Neuronal stem cell (in vitro differentiated cells): ENCODE measurements at regions not wholly inside any gene's neighbourhood (a gene's known extent, or its start where the extent isn't known, plus 50 kb on each side); places are given as distances from the start of the nearest gene placed in this dataset.

ENCODE experiments used
- DNase-seq: peaks from one replicate; pipeline ENCODE4 v3.0.0-alpha.2; 2013; ENCODE audit warnings: low spot score
- H2AFZ ChIP-seq: one replicate; pipeline ENCODE4 v1.6.1; 2013; ENCODE audit warnings: mild to moderate bottlenecking, low read length, inconsistent platforms
- H2AK5ac ChIP-seq: 2 replicates; pipeline ENCODE4 v1.6.1; 2013; ENCODE audit warnings: low read depth, mild to moderate bottlenecking, inconsistent platforms, low read length, moderate library complexity, mixed read lengths
- H2BK120ac ChIP-seq: 2 replicates; pipeline ENCODE4 v1.6.1; 2013; ENCODE audit warnings: low read depth, mild to moderate bottlenecking, inconsistent platforms, low read length, moderate library complexity, mixed read lengths
- H2BK12ac ChIP-seq: one replicate; pipeline ENCODE4 v1.6.1; 2013; ENCODE audit warnings: low read length, inconsistent platforms
- H2BK15ac ChIP-seq: 2 replicates; pipeline ENCODE4 v1.6.1; 2013; ENCODE audit warnings: mild to moderate bottlenecking, low read length, inconsistent platforms, mixed read lengths
- H2BK5ac ChIP-seq: one replicate; pipeline ENCODE4 v1.6.1; 2013; ENCODE audit warnings: inconsistent platforms, mild to moderate bottlenecking, low read length, moderate library complexity
- H3K14ac ChIP-seq: one replicate; pipeline ENCODE4 v1.6.1; 2013; ENCODE audit warnings: low read length, inconsistent platforms
- H3K18ac ChIP-seq: 2 replicates; pipeline ENCODE4 v1.6.1; 2013; ENCODE audit warnings: low read length, inconsistent platforms
- H3K23ac ChIP-seq: 2 replicates; pipeline ENCODE4 v1.6.1; 2013; ENCODE audit warnings: low read depth, mild to moderate bottlenecking, mixed read lengths, low read length, inconsistent platforms; ENCODE audit not compliant: poor library complexity
- H3K27ac ChIP-seq: replicated peaks from 3 replicates; pipeline ENCODE4 v1.5.1; 2013; ENCODE audit warnings: low read length, inconsistent platforms
- H3K27me3 ChIP-seq, 3 experiments: 2 replicates each; pipeline ENCODE4 v1.6.1; 2013; ENCODE audit warnings: low read length in 3 of 3, mild to moderate bottlenecking in 2 of 3, inconsistent platforms in 1 of 3, low read depth in 1 of 3, mixed read lengths in 1 of 3, moderate library complexity in 1 of 3; ENCODE audit not compliant: control insufficient read depth in 3 of 3, insufficient read depth in 3 of 3
- H3K36me3 ChIP-seq, 2 donors: replicated peaks in 1 of 2; 2 replicates each; pipeline ENCODE4 v1.6.1; 2013; ENCODE audit warnings: low read length in 2 of 2; ENCODE audit not compliant: control insufficient read depth in 2 of 2, insufficient read depth in 2 of 2
- H3K4ac ChIP-seq: 2 replicates; pipeline ENCODE4 v1.6.1; 2013; ENCODE audit warnings: inconsistent platforms, mild to moderate bottlenecking, low read length, moderate library complexity
- H3K4me1 ChIP-seq, 2 donors: 1 replicate in 1 of 2; 2 replicates in 1 of 2; pipeline ENCODE4 v1.6.1; 2013; ENCODE audit warnings: low read length in 2 of 2, low read depth in 1 of 2; ENCODE audit not compliant: control insufficient read depth in 2 of 2, insufficient read depth in 1 of 2
- H3K4me2 ChIP-seq: one replicate; pipeline ENCODE4 v1.6.1; 2013; ENCODE audit warnings: mild to moderate bottlenecking, low read length, inconsistent platforms; ENCODE audit not compliant: insufficient read depth, poor library complexity, severe bottlenecking
- H3K4me3 ChIP-seq, 2 donors: 2 replicates each; pipeline ENCODE4 v1.5.1; 2013; ENCODE audit warnings: low read length in 2 of 2, mild to moderate bottlenecking in 2 of 2, inconsistent platforms in 1 of 2, moderate library complexity in 1 of 2
- H3K79me1 ChIP-seq: one replicate; pipeline ENCODE4 v1.6.1; 2013; ENCODE audit warnings: low read depth, mild to moderate bottlenecking, inconsistent platforms, low read length, moderate library complexity
- H3K9ac ChIP-seq: one replicate; pipeline ENCODE4 v1.6.1; 2013; ENCODE audit warnings: mild to moderate bottlenecking, low read depth, low read length, inconsistent platforms; ENCODE audit not compliant: poor library complexity
- H3K9me3 ChIP-seq, 2 donors: replicated peaks in 1 of 2; 2 replicates each; pipeline versions ENCODE3 to v1.6.1; 2013; ENCODE audit warnings: low read length in 2 of 2, mild to moderate bottlenecking in 2 of 2, inconsistent platforms in 1 of 2, low read depth in 1 of 2, mixed read lengths in 1 of 2, moderate library complexity in 1 of 2; ENCODE audit not compliant: control insufficient read depth in 2 of 2, insufficient read depth in 1 of 2
- H4K8ac ChIP-seq: one replicate; pipeline ENCODE4 v1.6.1; 2013; ENCODE audit warnings: low read depth, mild to moderate bottlenecking, inconsistent platforms, low read length, moderate library complexity
- H4K91ac ChIP-seq: one replicate; pipeline ENCODE4 v1.6.1; 2013; ENCODE audit warnings: low read length, low read depth, mild to moderate bottlenecking, inconsistent platforms; ENCODE audit not compliant: poor library complexity
- WGBS, 2 donors: extraction: QIAGEN DNeasy Blood & Tissue Kit; methylation state at CpG; one replicate each; pipeline ENCODE4 v1.1.7; 2013; ENCODE audit warnings: missing lambda C conversion rate in 2 of 2, mixed read lengths in 1 of 2; ENCODE audit not compliant: insufficient read length in 2 of 2, insufficient replicate concordance in 1 of 2; ENCODE audit errors: extremely low coverage in 2 of 2; 5-methylcytosine and 5-hydroxymethylcytosine counted together

- no peak overlapping the region for H4K8ac ChIP-seq
- H4K91ac ChIP-seq, result no peak overlapping the region
- WGBS, 2 donors, result no CpG with 5 or more reads among the region's 2 CpGs
Observed at GRCh38 chr9:12266758-12267157, 426.4 kb upstream of the TYRP1 start.

GRCh38 chr9:12271421-12271891 lies 421.7 kb upstream of the TYRP1 start:
- no peaks in the 10 kb centered on the region for H3K27me3 ChIP-seq
- no peak overlapping the region for H3K4ac ChIP-seq
- DNase-seq, result no peak
- H3K4me1 ChIP-seq, result peaks cover 0 to 6% of the 10 kb centered on the region in 2 donors
- no peak overlapping the region for H2AFZ ChIP-seq
- H3K23ac ChIP-seq, result no peak overlapping the region
- H2AK5ac ChIP-seq, result no peak overlapping the region
- H2BK12ac ChIP-seq, result no peak overlapping the region
- no peak overlapping the region for H3K4me2 ChIP-seq
- H2BK15ac ChIP-seq, result no peak overlapping the region
- no peak overlapping the region for H3K27ac ChIP-seq
- H3K14ac ChIP-seq, result no peak overlapping the region
- WGBS, 2 donors, result no CpG with 5 or more reads among the region's 3 CpGs
- no peaks in the 10 kb centered on the region for H3K79me1 ChIP-seq
- no peak overlapping the region for H2BK120ac ChIP-seq
- no peak overlapping the region for H4K91ac ChIP-seq
- no peak overlapping the region for H3K4me3 ChIP-seq
- H2BK5ac ChIP-seq, result no peak overlapping the region
- H3K36me3 ChIP-seq, result no peaks in the 10 kb centered on the region
- no peak overlapping the region for H3K18ac ChIP-seq
- no peak overlapping the region for H4K8ac ChIP-seq
- H3K9ac ChIP-seq, result no peak overlapping the region
- no peaks in the 10 kb centered on the region for H3K9me3 ChIP-seq

More at GRCh38 chr9:12266758-12267157, 426.4 kb upstream of the TYRP1 start:
- no peak overlapping the region for H2AK5ac ChIP-seq
- H2BK12ac ChIP-seq, result no peak overlapping the region
- H2BK15ac ChIP-seq, result no peak overlapping the region
- H3K79me1 ChIP-seq, result no peaks in the 10 kb centered on the region
- no peak overlapping the region for H3K14ac ChIP-seq
- no peak overlapping the region for H2BK5ac ChIP-seq
- no peak overlapping the region for H2AFZ ChIP-seq
- H3K23ac ChIP-seq, result no peak overlapping the region
- no peak overlapping the region for H3K27ac ChIP-seq
- no peaks in the 10 kb centered on the region for H3K27me3 ChIP-seq
- H3K36me3 ChIP-seq, result no peaks in the 10 kb centered on the region
- DNase-seq, result no peak
- no peaks in the 10 kb centered on the region for H3K4me1 ChIP-seq
- no peak overlapping the region for H3K4me2 ChIP-seq
- H3K18ac ChIP-seq, result no peak overlapping the region
- H3K9me3 ChIP-seq, result no peaks in the 10 kb centered on the region
- no peak overlapping the region for H3K9ac ChIP-seq
- H3K4ac ChIP-seq, result no peak overlapping the region
- no peak overlapping the region for H2BK120ac ChIP-seq
- H3K4me3 ChIP-seq, result no peak overlapping the region

DNA sequence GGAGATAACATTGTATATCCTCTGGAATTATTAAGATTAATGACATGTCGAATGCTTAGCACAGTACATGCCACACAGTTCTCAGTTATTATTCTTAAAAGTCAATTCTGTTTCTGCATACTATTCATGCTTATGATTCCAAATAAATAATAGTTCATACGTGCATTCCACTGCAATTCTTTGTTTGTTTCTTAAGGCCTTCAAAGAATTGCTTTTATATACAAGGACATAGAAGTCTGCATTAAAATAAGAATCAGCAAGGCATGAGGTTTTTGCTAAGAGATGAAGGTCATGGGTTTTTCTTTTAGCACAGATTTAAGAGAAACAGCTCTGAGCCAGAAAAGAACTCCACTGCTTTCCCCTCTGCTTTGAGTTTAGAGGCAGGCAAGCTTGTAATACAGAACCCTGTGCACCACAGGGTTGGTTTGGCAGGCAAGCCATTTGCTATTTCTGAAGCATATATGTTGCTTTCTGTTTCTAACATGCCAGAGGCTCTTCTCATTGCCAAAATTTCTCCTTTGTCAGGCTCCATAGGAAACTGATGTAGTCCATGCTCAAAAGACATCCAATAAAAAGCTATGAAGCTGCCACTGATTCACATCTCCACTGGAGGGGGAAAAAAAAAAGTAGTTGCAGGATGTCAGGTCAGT lies 420.6 kb upstream of the TYRP1 start:
- Histone ChIP-seq H3K14ac (no peak overlapping the region), H2BK120ac (no peak overlapping the region), H3K79me1 (no peaks in the 10 kb centered on the region), H3K27me3 (no peaks in the 10 kb centered on the region), H3K9me3 (no peaks in the 10 kb centered on the region), H3K27ac (no peak overlapping the region), H3K23ac (no peak overlapping the region), H2AK5ac (no peak overlapping the region), H2BK5ac (no peak overlapping the region), H4K8ac (no peak overlapping the region), H3K4ac (no peak overlapping the region), H3K4me2 (no peak overlapping the region), H3K4me1 (peaks cover 0 to 9% of the 10 kb centered on the region in 2 donors), H2BK12ac (no peak overlapping the region), H4K91ac (no peak overlapping the region), H3K9ac (no peak overlapping the region), H3K18ac (no peak overlapping the region), H3K4me3 (no peak overlapping the region), H2AFZ (peak overlapping the region; percentile 36), H3K36me3 (no peaks in the 10 kb centered on the region), H2BK15ac (no peak overlapping the region)
- WGBS, 2 donors, result no CpG with 5 or more reads among the region's 2 CpGs
- DNase-seq, result no peak

DNA sequence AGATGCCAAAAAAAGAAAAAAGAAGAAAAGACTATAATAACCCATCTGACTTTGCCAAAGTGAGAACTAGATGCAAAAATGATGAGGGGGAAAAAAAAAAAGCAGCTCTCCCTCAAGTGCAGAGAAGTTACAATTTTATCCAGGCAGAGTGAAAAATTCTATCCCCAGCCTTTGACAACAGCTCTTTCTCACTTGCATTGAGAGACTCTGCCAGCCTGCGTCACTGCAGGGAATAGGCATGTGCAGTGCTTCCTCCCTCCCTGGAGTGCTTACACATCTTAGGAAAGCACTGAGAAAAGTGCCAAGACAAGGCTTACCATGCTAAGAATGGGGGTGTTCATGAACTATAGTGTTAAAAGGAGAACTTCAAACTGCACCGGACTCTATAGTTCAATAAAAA lies 418.6 kb upstream of the TYRP1 start:
- Histone ChIP-seq H3K9ac (no peak overlapping the region), H2BK15ac (no peak overlapping the region), H4K8ac (no peak overlapping the region), H2AK5ac (no peak overlapping the region), H3K4ac (no peak overlapping the region), H3K36me3 (no peaks in the 10 kb centered on the region), H3K4me2 (no peak overlapping the region), H3K4me3 (no peak overlapping the region), H3K27ac (no peak overlapping the region), H3K18ac (no peak overlapping the region), H3K14ac (no peak overlapping the region), H2BK12ac (no peak overlapping the region), H2AFZ (no peak overlapping the region), H3K9me3 (no peaks in the 10 kb centered on the region), H3K27me3 (no peaks in the 10 kb centered on the region), H4K91ac (no peak overlapping the region), H2BK120ac (no peak overlapping the region), H3K4me1 (peaks cover 0 to 9% of the 10 kb centered on the region in 2 donors), H3K23ac (no peak overlapping the region), H2BK5ac (no peak overlapping the region), H3K79me1 (no peaks in the 10 kb centered on the region)
- no peak for DNase-seq
- no CpG with 5 or more reads among the region's 2 CpGs for WGBS, 2 donors
